ENCODE measurements at regions not wholly inside any gene's neighbourhood (a gene's known extent, or its start where the extent isn't known, plus 50 kb on each side); places are given as distances from the start of the nearest gene placed in this dataset.

DNA sequence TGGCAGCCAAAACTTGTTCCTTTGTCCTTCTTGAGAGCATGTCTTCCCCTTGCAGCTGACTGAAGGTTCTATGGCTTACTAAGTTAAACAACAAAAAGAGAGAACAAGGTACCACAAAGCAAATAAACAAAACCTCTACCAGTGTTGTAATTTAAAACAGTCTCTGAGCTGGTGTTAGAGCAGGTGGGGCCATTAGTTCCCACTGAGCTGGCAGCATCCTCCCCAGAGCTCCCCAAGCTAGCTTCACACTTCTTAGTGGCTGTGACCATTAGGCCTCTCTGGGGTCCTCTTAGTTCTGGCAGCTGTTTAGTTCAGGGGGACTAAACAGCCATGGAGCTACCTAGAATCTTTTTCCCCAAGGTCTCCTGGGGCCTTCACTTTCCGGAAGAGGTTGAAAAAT, 128.6 kb upstream of the ELL2 start:
- Histone ChIP-seq H3K9me3 (replicated peaks in 1 of 11) (no peaks in the 10 kb centered on the region), H4K20me1 (no peaks in the 10 kb centered on the region), H3K4me2 (peak overlapping the region in 1 of 11 experiments; percentile 24; a peak in 1 of 22 replicates), H3K36me3 (no peaks in the 10 kb centered on the region), H3K4me1 (peaks cover 0 to 21% (median 0%) of the 10 kb centered on the region in 10 experiments; a peak in 7 of 20 replicates), H3K27ac (no peak overlapping the region), H3K4me3 (no peak overlapping the region), H3K9ac (no peak overlapping the region), H3K27me3 (no peaks in the 10 kb centered on the region)
- TF ChIP-seq Cebpa-rat (IDR thresholded peaks at IDR 0.05), result no peak

GRCh38 chr5:96088706-96089498, 127.3 kb upstream of the ELL2 start:
- no peak overlapping the region for H3K27ac ChIP-seq
- H3K4me3 ChIP-seq, result no peak overlapping the region
- no peaks in the 10 kb centered on the region for H4K20me1 ChIP-seq
- no peaks in the 10 kb centered on the region for H3K27me3 ChIP-seq
- H3K36me3 ChIP-seq, result no peaks in the 10 kb centered on the region
- H3K9me3 ChIP-seq (replicated peaks in 1 of 11), result no peaks in the 10 kb centered on the region
- no peak overlapping the region for H3K4me2 ChIP-seq
- no peak for TF ChIP-seq Cebpa-rat (IDR thresholded peaks at IDR 0.05)
- peaks cover 0 to 9% (median 0%) of the 10 kb centered on the region in 10 experiments; a peak in 1 of 20 replicates for H3K4me1 ChIP-seq
- no peak overlapping the region for H3K9ac ChIP-seq

- Histone ChIP-seq H3K4me3 (no peak overlapping the region), H3K4me1 (peaks cover 0 to 9% (median 0%) of the 10 kb centered on the region in 10 experiments; a peak in 2 of 20 replicates), H3K9me3 (replicated peaks in 1 of 11) (no peaks in the 10 kb centered on the region), H4K20me1 (no peaks in the 10 kb centered on the region), H3K9ac (no peak overlapping the region), H3K27me3 (no peaks in the 10 kb centered on the region), H3K36me3 (no peaks in the 10 kb centered on the region), H3K4me2 (no peak overlapping the region), H3K27ac (no peak overlapping the region)
- no peak for TF ChIP-seq Cebpa-rat (IDR thresholded peaks at IDR 0.05)
These were observed 126.3 kb upstream of the ELL2 start for GRCh38 chr5:96087939-96088338.

DNA sequence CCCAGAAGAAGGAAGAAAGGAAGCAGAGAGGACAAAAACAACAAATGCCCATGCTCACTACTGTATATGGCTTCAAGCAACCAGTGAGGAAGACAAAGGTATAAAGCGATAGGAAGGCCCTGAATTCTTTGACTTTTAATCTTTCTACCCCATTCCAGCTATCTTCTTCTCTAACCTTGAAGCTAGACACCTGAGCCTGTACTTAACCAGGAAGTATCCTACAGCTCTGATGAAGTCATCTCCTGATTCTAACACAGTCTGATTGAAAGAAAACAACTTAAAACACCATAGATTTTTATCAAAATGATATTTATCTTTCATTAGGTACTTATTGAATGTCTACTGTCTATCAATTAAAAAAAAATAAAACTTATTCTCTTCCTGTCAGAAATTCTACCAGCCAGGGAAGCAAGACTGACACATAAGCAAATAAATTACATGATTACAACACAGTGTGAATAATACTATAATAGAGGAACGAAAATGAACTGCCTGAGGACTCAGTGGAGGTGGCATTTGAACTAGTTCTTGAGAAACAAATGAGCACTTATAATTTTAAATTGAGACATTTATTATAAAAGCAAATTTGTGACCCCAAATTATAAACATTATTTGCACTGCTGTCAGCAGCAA, 123.3 kb upstream of the ELL2 start:
- no peaks in the 10 kb centered on the region for H3K9me3 ChIP-seq (replicated peaks in 1 of 11)
- H4K20me1 ChIP-seq, result no peaks in the 10 kb centered on the region
- no peak overlapping the region for H3K4me3 ChIP-seq
- peaks cover 0 to 7% (median 0%) of the 10 kb centered on the region in 10 experiments; a peak in 1 of 20 replicates for H3K4me1 ChIP-seq
- H3K9ac ChIP-seq, result no peak overlapping the region
- no peak overlapping the region for H3K4me2 ChIP-seq
- no peak overlapping the region for H3K27ac ChIP-seq
- no peaks in the 10 kb centered on the region for H3K27me3 ChIP-seq
- TF ChIP-seq Cebpa-rat (IDR thresholded peaks at IDR 0.05), result no peak
- no peaks in the 10 kb centered on the region for H3K36me3 ChIP-seq

DNA sequence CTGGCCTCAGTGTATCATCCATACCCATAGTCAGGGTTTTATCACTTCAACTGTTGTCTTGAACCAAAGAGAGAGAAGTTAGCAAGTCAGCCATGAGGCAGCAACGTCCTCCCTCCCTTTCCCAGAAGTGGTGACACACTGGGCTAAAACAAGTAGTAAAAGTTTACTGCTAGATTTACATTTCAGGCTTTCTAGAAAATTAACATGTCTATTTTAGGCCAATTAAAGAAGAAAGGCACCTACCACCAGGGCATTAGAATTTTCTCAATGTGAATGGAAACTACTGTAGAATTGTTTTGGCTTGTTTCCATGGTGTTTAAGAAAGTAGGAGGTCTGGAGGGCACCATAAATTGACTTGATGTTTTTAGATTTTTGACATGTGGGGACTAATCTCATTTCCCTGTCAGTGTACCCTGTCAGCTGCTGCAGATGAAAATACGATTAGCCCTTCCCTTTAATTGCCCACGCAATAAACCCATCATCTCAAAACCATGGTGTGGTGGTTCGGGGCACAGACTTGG, 121.8 kb upstream of the ELL2 start:
- Histone ChIP-seq H4K20me1 (no peaks in the 10 kb centered on the region), H3K4me2 (no peak overlapping the region), H3K36me3 (no peaks in the 10 kb centered on the region), H3K4me1 (peaks cover 0 to 7% (median 0%) of the 10 kb centered on the region in 10 experiments; a peak in 1 of 20 replicates), H3K4me3 (no peak overlapping the region), H3K9me3 (replicated peaks in 1 of 11) (no peaks in the 10 kb centered on the region), H3K9ac (no peak overlapping the region), H3K27me3 (no peaks in the 10 kb centered on the region), H3K27ac (no peak overlapping the region)
- TF ChIP-seq Cebpa-rat (IDR thresholded peaks at IDR 0.05), result no peak

- Histone ChIP-seq H3K36me3 (no peaks in the 10 kb centered on the region), H3K27me3 (no peaks in the 10 kb centered on the region), H3K4me1 (peaks cover 0 to 7% (median 0%) of the 10 kb centered on the region in 10 experiments; a peak in 1 of 20 replicates), H3K9ac (no peak overlapping the region), H3K27ac (no peak overlapping the region), H3K4me3 (no peak overlapping the region), H3K4me2 (no peak overlapping the region; a peak in 1 of 22 replicates), H3K9me3 (replicated peaks in 1 of 11) (no peaks in the 10 kb centered on the region), H4K20me1 (no peaks in the 10 kb centered on the region)
- TF ChIP-seq Cebpa-rat (IDR thresholded peaks at IDR 0.05), result no peak
These were observed 119.7 kb upstream of the ELL2 start for GRCh38 chr5:96081276-96081858.

DNA sequence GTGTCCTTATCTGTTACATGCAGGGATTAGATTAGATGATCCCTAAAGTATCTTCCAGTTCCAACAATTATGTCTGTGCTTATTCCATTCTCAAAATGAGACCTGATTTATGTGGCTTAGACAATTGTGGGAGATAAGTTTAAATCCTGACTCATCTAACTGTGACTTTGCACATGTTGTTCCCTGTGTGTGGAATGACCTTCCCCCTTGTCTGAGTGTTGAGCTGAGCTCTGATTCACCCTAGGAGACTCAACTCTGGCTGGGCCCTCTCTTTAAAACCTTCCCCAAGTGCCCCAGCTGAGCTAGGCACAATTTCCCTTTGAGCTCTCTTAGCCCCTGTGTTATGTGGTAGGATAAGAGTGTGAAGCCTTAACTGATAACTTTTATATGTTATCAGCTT, 118.9 kb upstream of the ELL2 start:
- peaks cover 0 to 7% (median 0%) of the 10 kb centered on the region in 10 experiments; a peak in 1 of 20 replicates for H3K4me1 ChIP-seq
- H3K27me3 ChIP-seq, result no peaks in the 10 kb centered on the region
- no peaks in the 10 kb centered on the region for H3K36me3 ChIP-seq
- no peaks in the 10 kb centered on the region for H3K9me3 ChIP-seq (replicated peaks in 1 of 11)
- H3K4me2 ChIP-seq, result no peak overlapping the region
- no peak for TF ChIP-seq Cebpa-rat (IDR thresholded peaks at IDR 0.05)
- no peak overlapping the region for H3K4me3 ChIP-seq
- no peaks in the 10 kb centered on the region for H4K20me1 ChIP-seq
- no peak overlapping the region; a peak in 1 of 22 replicates for H3K27ac ChIP-seq
- H3K9ac ChIP-seq, result no peak overlapping the region

GRCh38 chr5:96079962-96080361, 118.3 kb upstream of the ELL2 start:
- Histone ChIP-seq H4K20me1 (no peaks in the 10 kb centered on the region), H3K9ac (no peak overlapping the region), H3K27me3 (no peaks in the 10 kb centered on the region), H3K4me1 (peaks cover 0 to 7% (median 0%) of the 10 kb centered on the region in 10 experiments; a peak in 1 of 20 replicates), H3K9me3 (replicated peaks in 1 of 11) (no peaks in the 10 kb centered on the region), H3K36me3 (no peaks in the 10 kb centered on the region), H3K4me2 (no peak overlapping the region), H3K27ac (no peak overlapping the region), H3K4me3 (no peak overlapping the region)
- no peak for TF ChIP-seq Cebpa-rat (IDR thresholded peaks at IDR 0.05)

GRCh38 chr5:96079075-96079474, 117.4 kb upstream of the ELL2 start:
- H3K4me3 ChIP-seq, result no peak overlapping the region
- no peak overlapping the region for H3K27ac ChIP-seq
- H3K4me1 ChIP-seq, result peaks cover 0 to 7% (median 0%) of the 10 kb centered on the region in 10 experiments; a peak in 1 of 20 replicates
- no peaks in the 10 kb centered on the region for H3K9me3 ChIP-seq (replicated peaks in 1 of 11)
- no peak overlapping the region for H3K9ac ChIP-seq
- no peak overlapping the region for H3K4me2 ChIP-seq
- no peaks in the 10 kb centered on the region for H3K27me3 ChIP-seq
- TF ChIP-seq Cebpa-rat (IDR thresholded peaks at IDR 0.05), result no peak
- H4K20me1 ChIP-seq, result no peaks in the 10 kb centered on the region
- no peaks in the 10 kb centered on the region for H3K36me3 ChIP-seq
